Upper lobe of right lung (tissue), 1 donor: ENCODE measurements at regions not wholly inside any gene's neighbourhood (a gene's known extent, or its start where the extent isn't known, plus 50 kb on each side); places are given as distances from the start of the nearest gene placed in this dataset.

Experiments
- ATAC-seq: fragments of 200-7000 bp; cut with Tn5 transposase; one replicate; pipeline ENCODE4 v1.9.1; 2020; ENCODE audit warnings: mild to moderate bottlenecking, moderate library complexity
- DNase-seq: peaks from one replicate; pipeline ENCODE4 v3.0.0-alpha.2; 2020
- H3K27ac ChIP-seq: fragments of 200-600 bp; one replicate; pipeline ENCODE4 v1.8.0; 2022
- H3K27me3 ChIP-seq: fragments of 200-600 bp; one replicate; pipeline ENCODE4 v1.8.0; 2022; ENCODE audit warnings: mild to moderate bottlenecking
- H3K36me3 ChIP-seq: fragments of 200-600 bp; one replicate; pipeline ENCODE4 v1.8.0; 2022
- H3K4me1 ChIP-seq: fragments of 200-600 bp; one replicate; pipeline ENCODE4 v1.8.0; 2022
- H3K4me3 ChIP-seq: fragments of 200-600 bp; one replicate; pipeline ENCODE4 v1.8.0; 2022; ENCODE audit warnings: mild to moderate bottlenecking
- H3K9me3 ChIP-seq: fragments of 200-600 bp; one replicate; pipeline ENCODE4 v1.8.0; 2022
- CTCF ChIP-seq: fragments of 200-600 bp; IDR thresholded peaks from one replicate; pipeline ENCODE4 v1.8.0; 2022; ENCODE audit warnings: antibody characterized with exemption
- intact Hi-C: fragments of 100-400 bp; cut with DNase I; formaldehyde crosslinking; loops from one replicate; pipeline ENCODE4 v1.11.0; 2022
- donor health status: DM: no; HTN: yes; CAD: no; lungs with severe emphysema.

GRCh38 chr7:45971171-45971570 lies 50.1 kb upstream of the IGFBP3 start:
- no peak for TF ChIP-seq CTCF
- Histone ChIP-seq H3K4me3 (no peak overlapping the region), H3K36me3 (no peaks in the 10 kb centered on the region), H3K9me3 (no peaks in the 10 kb centered on the region), H3K27ac (no peak overlapping the region), H3K27me3 (no peaks in the 10 kb centered on the region), H3K4me1 (no peaks in the 10 kb centered on the region)
- DNase-seq (no peak), ATAC-seq (no peak)
- intact Hi-C loops, result no loop called here
